Tongue (tissue), 1 donor: ENCODE measurements at regions not wholly inside any gene's neighbourhood (a gene's known extent, or its start where the extent isn't known, plus 50 kb on each side); places are given as distances from the start of the nearest gene placed in this dataset.

Experiments
- DNase-seq: peaks from one replicate; pipeline ENCODE4 v3.0.0-alpha.2; 2015

GRCh38 chr2:222797871-222798270, 63.0 kb upstream of the ACSL3 start:
- no peak for DNase-seq

- no peak for DNase-seq
Observed at GRCh38 chr2:222798528-222798927, 62.3 kb upstream of the ACSL3 start.

- no peak for DNase-seq
Observed at GRCh38 chr2:222799262-222799918, 61.4 kb upstream of the ACSL3 start.

- DNase-seq, result peak; percentile 86
Observed at GRCh38 chr2:222802514-222803196, 58.2 kb upstream of the ACSL3 start.

GRCh38 chr2:222804351-222804750, 56.5 kb upstream of the ACSL3 start:
- no peak for DNase-seq

GRCh38 chr2:222805591-222806304, 55.1 kb upstream of the ACSL3 start:
- no peak for DNase-seq

- DNase-seq, result no peak
Observed at GRCh38 chr2:222806526-222807137, 54.2 kb upstream of the ACSL3 start.

GRCh38 chr2:222807431-222807830, 53.4 kb upstream of the ACSL3 start:
- no peak for DNase-seq

GRCh38 chr2:222809582-222809981, 51.3 kb upstream of the ACSL3 start:
- DNase-seq, result no peak

- DNase-seq, result no peak
Observed at GRCh38 chr2:222810044-222810443, 50.8 kb upstream of the ACSL3 start.
